NCI-H2171 treated with DMSO at 0.1 percent for 48 hours (cell line): ENCODE measurements at regions not wholly inside any gene's neighbourhood (a gene's known extent, or its start where the extent isn't known, plus 50 kb on each side); places are given as distances from the start of the nearest gene placed in this dataset.
A peak's percentile ranks its signal among the peaks of the same experiment; 100 is the strongest.
"Not testable (repeated sequence)": the region's sequence is repeated elsewhere in the genome, so short reads cannot be mapped to it uniquely, and the experiment has no call there.

Experiments used
- DNase-seq: peaks from one replicate; lab custom pipeline; 2025; lab: John Stamatoyannopoulos, UW

- DNase-seq, result peak; percentile 19
Observed at GRCh38 chr6:103578115-103578514, 1281.6 kb downstream of the HACE1 start.

- DNase-seq, result peak; percentile 91
Observed at GRCh38 chr6:103570431-103570830, 1289.3 kb downstream of the HACE1 start.

GRCh38 chr6:103554911-103555310, 1304.8 kb downstream of the HACE1 start:
- no peak for DNase-seq

- no peak for DNase-seq
Observed at GRCh38 chr6:103538381-103538780, 1321.3 kb downstream of the HACE1 start.

- DNase-seq, result no peak
Observed at GRCh38 chr6:103534814-103535213, 1324.9 kb downstream of the HACE1 start.

- no peak for DNase-seq
Observed at GRCh38 chr6:103534095-103534494, 1325.6 kb downstream of the HACE1 start.

- DNase-seq, result no peak
Observed at GRCh38 chr6:103522045-103522444, 1337.7 kb downstream of the HACE1 start.

- DNase-seq, result no peak
Observed at GRCh38 chr6:103516336-103516735, 1343.4 kb downstream of the HACE1 start.

- no peak for DNase-seq
Observed at GRCh38 chr6:103507052-103507451, 1352.7 kb downstream of the HACE1 start.

- no peak for DNase-seq
Observed at GRCh38 chr6:103505155-103505518, 1354.6 kb downstream of the HACE1 start.

- no peak for DNase-seq
Observed at GRCh38 chr6:103504501-103505154, 1355.1 kb downstream of the HACE1 start.

GRCh38 chr6:103496588-103496987, 1363.1 kb downstream of the HACE1 start:
- not testable (repeated sequence) for DNase-seq

GRCh38 chr6:103456652-103457051, 1403.1 kb downstream of the HACE1 start:
- no peak for DNase-seq

GRCh38 chr6:103455275-103455674, 1404.4 kb downstream of the HACE1 start:
- DNase-seq, result no peak

- no peak for DNase-seq
Observed at GRCh38 chr6:103409475-103409874, 1450.2 kb downstream of the HACE1 start.

- DNase-seq, result no peak
Observed at GRCh38 chr6:103405321-103405720, 1454.4 kb downstream of the HACE1 start.

GRCh38 chr6:103404799-103405198, 1454.9 kb downstream of the HACE1 start:
- DNase-seq, result no peak

GRCh38 chr6:103396768-103397167, 1463.0 kb downstream of the HACE1 start:
- no peak for DNase-seq

GRCh38 chr6:103379272-103379671, 1480.4 kb downstream of the HACE1 start:
- no peak for DNase-seq

- DNase-seq, result no peak
Observed at GRCh38 chr6:103367212-103367611, 1492.5 kb downstream of the HACE1 start.

- DNase-seq, result no peak
Observed at GRCh38 chr6:103356531-103356930, 1503.2 kb downstream of the HACE1 start.

GRCh38 chr6:103344554-103345163, 1515.1 kb downstream of the HACE1 start:
- no peak for DNase-seq

- peak; percentile 57 for DNase-seq
Observed at GRCh38 chr6:103335412-103335811, 1524.3 kb downstream of the HACE1 start.
